H7 (cell line): ENCODE measurements at regions not wholly inside any gene's neighbourhood (a gene's known extent, or its start where the extent isn't known, plus 50 kb on each side); places are given as distances from the start of the nearest gene placed in this dataset.

Experiments used
- DNase-seq: peaks from one replicate; pipeline ENCODE4 v3.0.0; 2012
- H3K27me3 ChIP-seq: 2 replicates; pipeline ENCODE4 v1.6.0; 2011; ENCODE audit warnings: mild to moderate bottlenecking, low read length; ENCODE audit not compliant: control insufficient read depth, insufficient read depth
- H3K36me3 ChIP-seq: replicated peaks from 2 replicates; pipeline ENCODE4 v1.5.1; 2011; ENCODE audit warnings: low read length; ENCODE audit not compliant: control insufficient read depth, insufficient read depth
- H3K4me3 ChIP-seq: 2 replicates; pipeline ENCODE4 v1.5.1; 2011; ENCODE audit warnings: low read depth, mild to moderate bottlenecking, control low read depth, low read length, moderate library complexity; ENCODE audit not compliant: insufficient read depth

DNA sequence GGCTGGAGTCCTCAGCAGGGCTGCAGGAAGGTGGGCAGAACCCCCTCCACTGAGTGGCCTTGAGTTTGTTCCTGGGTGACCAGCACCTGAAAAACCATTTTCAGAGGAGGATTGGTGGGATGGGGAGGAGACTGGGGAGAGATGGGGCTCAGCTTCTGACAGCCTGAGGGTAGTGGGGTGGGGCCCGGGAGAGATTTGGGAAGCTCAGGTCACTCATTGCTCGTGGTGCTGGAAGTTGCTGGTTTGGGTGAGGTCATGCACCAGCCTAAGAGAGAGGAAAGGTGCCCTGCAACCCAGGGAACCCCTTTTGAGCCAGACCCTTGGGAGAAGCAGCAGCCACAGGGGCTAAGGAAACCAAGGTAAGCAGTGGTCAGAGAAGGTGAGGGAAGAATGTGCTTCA lies 100.8 kb downstream of the EBNA1BP2 start:
- no peak for DNase-seq
- no peaks in the 10 kb centered on the region for H3K27me3 ChIP-seq
- H3K4me3 ChIP-seq = no peak overlapping the region
- H3K36me3 ChIP-seq = no peaks in the 10 kb centered on the region

DNA sequence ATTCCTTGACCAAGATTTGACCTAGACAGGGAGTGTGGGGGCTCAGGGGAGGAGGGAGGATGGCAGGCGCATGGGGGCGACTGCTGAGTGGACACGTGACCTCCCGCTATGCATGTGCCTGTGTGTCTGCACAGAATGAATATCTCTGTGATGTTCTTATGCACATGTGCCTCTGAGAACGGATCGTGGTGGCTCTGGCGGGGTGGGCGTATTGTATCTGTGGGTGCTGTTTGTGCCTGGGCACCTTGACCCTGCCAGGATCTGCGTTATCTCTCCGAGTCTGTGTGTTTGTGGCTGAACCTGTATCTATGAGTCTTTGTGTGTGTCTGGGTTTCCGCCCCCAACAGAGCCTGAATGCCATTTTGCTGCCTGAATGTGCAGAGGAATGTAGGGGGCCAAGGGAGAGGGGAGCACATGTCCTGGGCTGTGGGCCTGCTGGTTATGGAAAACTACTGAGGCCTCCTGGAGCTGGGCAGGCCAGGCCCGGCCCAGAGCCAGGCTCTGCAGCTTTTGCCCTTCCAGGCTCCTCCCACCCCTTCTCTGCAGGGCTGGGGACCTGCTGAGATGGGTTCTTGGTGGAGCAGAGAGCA lies 102.5 kb downstream of the EBNA1BP2 start:
- Histone ChIP-seq H3K36me3 (no peaks in the 10 kb centered on the region), H3K27me3 (no peaks in the 10 kb centered on the region), H3K4me3 (no peak overlapping the region)
- peak; percentile 68 for DNase-seq

DNA sequence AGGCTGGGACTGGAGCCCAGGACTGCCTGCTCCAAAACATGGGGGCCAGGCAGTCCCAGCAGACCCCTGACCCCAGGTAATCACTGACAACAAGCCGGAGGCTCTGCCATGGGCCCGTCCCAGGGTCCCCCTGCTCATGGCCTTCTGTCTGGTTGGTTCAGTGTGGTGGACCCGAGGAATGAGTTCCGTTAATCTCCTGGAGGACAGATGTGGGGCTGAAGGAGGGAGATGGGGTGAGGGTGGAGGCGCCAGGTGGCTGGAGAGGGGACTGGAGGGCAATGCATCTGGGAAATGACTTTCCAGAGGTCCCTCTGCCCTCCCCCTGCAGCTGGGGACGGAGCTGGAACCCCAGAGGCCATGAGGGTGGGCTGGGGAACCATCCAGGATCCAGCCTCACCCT lies 103.2 kb downstream of the EBNA1BP2 start:
- peak; percentile 57 for DNase-seq
- no peak overlapping the region for H3K4me3 ChIP-seq
- H3K36me3 ChIP-seq = no peaks in the 10 kb centered on the region
- H3K27me3 ChIP-seq = no peaks in the 10 kb centered on the region

DNA sequence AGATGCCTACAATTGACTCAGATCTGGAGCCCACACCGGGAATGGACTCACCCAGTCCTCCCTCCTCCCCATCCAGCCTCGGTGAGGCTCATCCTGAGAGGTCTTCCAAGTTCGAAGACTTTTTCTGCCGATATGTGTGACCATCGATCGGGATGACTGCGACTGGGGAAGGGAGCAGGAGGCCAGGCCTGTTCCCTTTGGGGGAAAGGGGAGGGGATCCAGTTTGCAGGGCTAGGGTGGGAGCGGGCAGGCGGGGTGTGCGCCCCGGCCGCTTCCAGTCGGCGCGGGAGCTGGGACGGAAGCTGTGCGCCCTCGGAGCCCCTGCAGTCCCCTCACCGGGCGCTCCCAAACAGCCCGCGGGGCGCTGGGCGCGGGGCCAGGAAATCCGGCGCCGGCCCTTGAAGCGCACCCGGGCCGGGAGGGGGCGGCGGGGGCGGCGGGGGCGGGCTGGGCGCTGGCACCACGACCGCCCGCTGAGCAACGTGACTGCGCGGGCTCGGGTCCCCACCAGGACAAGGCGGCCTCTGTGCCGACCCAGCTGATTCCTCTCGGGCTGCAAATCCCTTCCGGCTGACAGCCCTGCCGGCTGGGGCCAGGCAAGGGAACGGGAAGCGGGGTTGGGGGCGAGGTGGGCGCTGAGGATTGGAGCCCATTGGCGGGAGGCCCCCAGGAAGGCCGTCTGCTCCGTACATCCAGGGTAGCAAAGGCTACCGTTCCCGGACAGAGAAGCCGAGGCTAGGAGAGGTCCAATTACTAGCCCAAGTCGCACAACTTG lies 103.9 kb downstream of the EBNA1BP2 start:
- Histone ChIP-seq H3K4me3 (no peak overlapping the region; the same call in 1 of the 2 replicates), H3K36me3 (no peaks in the 10 kb centered on the region), H3K27me3 (no peaks in the 10 kb centered on the region)
- peak; percentile 86 for DNase-seq

DNA sequence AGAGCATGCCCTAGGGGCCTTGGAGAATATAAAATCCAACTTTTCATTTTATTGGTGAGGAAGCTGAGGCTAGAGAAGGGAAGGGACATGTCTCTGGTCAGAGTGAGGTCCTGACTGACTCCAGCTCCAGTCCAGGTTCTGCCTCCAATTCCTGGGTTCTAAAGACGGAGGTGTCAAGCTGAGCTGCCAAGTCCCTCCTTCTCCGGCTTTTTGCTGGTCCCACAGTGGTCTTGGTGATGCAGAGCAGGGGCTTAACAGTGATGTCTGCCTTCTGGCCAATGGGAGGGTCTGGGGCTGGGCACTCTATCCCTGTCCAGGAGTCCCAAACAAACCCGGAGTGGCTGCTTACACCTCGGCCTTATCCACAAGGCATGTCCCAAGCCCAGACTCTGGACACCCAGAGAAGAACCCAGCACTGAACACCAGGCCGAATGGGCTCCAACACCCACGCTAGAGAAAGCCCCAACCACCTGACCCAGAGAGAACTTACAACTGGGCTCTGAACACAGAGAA lies 104.8 kb downstream of the EBNA1BP2 start:
- Histone ChIP-seq H3K27me3 (no peaks in the 10 kb centered on the region), H3K4me3 (no peak overlapping the region), H3K36me3 (no peaks in the 10 kb centered on the region)
- no peak for DNase-seq

DNA sequence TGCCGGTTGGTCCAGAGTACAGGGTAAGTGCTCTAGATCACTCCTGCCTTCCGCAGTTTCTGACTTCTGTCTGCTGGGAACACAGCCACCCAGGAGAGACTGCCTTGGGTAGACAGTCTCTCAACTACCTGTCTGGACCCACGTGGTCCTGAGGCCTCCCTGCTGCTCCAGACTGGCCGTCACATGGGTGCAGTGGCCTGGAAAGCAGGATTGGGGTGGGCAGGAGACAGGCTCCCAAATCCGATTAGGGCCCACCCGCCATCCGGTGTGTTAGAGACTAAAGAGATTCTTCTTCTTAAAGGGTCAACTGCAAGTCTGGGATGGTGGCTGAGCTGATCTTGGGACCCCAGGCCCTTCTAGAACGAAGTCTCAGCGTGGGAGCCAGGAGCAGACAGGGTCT lies 105.5 kb downstream of the EBNA1BP2 start:
- Histone ChIP-seq H3K36me3 (no peaks in the 10 kb centered on the region), H3K27me3 (no peaks in the 10 kb centered on the region), H3K4me3 (no peak overlapping the region)
- peak; percentile 14 for DNase-seq

DNA sequence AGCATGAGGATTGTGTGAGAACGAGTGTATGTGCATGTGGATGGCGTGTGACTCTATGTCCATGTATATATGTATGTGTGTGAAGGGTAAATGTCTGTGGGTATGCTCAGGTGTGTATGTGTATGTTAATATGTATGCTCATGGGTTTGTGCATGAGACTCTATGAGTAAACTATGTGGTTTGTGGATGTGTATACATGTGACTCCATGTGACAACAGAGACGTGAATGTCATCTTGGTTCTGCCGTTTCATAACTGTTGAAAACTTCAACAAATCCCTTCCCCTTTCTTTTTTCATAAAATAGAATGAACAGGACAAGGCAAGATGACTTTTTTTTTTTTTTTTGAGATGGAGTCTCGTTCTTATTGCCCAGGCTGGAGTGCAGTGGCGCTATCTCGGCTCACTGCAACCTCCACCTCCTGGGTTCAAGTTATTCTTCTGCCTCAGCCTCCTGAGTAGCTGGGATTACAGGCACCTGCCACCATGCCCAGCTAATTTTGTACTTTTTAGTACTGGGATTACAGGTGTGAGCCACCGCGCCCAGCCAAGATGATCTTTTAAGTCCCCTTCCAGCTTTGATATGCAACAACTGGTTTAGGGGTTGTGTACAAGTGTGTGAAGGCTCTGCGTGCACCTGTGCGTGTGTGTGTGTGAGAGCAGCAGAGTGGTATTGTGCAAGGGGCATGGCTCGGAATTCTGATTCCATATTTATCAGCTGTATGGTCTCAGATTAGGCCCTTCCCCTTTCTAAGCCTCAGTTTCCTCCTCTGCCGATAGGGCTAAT lies 106.3 kb downstream of the EBNA1BP2 start:
- no peak for DNase-seq
- no peaks in the 10 kb centered on the region for H3K36me3 ChIP-seq
- no peaks in the 10 kb centered on the region for H3K27me3 ChIP-seq
- H3K4me3 ChIP-seq = no peak overlapping the region

DNA sequence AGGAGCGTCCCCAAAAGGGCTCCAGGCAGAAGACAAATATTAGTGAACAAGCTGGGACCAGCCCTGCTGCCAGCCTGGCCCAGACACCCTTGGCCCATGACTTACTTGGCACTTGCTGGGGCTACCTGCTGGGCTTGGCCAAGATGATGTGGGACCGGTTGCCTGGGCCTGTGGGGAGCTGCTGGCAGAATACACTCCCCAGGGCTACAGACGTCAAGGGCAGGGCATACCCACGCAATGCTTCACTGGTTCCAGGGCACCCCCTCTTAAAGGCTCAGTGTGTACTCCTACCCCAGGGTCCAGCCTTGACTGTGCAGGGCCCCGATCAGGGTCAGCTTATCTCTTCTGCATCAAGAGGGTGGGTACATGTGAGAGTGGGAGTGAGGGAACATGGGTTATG lies 106.5 kb upstream of the SLC2A1 start:
- Histone ChIP-seq H3K36me3 (no peaks in the 10 kb centered on the region), H3K27me3 (no peaks in the 10 kb centered on the region), H3K4me3 (no peak overlapping the region)
- DNase-seq = no peak

DNA sequence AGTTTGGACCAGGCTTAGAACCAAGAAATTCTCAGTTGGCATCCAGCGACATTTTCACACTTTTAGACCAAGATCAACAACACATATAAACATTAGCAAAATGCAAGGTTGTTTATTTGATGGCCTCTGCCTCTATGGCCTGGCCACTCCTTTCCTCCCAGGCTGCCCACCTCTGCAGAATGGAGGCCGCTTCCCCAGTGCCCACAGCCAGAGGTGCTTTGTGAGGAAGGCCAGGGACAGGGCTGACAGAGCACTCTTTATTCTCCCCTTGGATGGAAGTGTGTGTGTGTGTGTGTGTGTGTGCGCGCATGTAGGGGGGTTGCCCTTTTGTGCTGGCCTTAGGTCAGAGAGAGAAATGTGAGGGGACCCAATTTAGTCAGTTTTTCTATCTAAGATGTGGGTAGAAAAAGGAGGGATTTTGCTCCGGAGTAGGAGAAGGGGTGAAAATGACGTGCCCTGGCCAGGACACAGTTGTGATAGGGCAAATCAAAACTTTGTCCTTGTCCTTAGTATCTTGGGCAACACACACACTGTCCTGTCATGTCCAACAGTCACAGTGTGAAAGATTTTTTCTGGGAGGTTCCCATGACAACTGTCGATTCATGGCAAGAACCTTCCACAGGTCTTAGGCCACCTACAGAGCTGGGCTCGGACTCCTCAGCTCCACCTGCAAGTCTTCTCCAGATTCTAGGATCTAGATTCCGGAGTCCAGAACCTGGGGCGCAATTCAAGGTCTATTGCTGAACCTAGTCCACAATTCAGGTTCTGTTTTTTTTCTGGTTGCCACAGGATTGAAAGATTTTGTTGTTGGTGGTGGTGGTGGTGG lies 104.9 kb upstream of the SLC2A1 start:
- Histone ChIP-seq H3K27me3 (no peaks in the 10 kb centered on the region), H3K36me3 (no peaks in the 10 kb centered on the region), H3K4me3 (no peak overlapping the region)
- no peak for DNase-seq

DNA sequence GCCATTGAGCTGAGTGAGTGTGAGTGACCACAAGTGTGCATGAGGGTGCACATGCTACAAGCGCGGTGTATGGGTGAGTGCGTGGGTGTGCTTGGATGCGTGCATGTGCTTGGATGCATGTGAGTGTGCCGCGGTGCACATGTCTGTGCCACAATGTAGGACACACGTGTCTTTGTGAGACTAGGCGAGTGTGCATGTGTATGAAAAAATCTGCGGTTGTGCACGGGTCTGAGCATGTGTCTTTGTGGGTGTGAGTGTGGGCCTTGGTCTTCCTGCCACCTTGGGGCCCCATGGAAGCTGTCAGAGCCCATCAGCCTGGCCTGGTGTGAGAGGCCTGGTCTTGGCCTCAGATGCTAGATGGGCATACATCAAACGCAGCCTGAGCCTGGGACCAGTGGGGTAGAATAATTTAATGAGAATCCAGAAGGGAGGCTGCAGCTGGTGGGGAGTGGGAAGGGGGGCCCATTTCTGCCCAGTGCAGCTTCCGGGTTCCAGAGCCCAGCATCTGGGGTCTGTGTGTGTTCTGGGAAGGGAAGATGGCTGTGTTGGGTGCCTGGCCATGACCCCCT lies 103.9 kb upstream of the SLC2A1 start:
- DNase-seq = no peak
- no peaks in the 10 kb centered on the region for H3K27me3 ChIP-seq
- H3K4me3 ChIP-seq = no peak overlapping the region
- no peaks in the 10 kb centered on the region for H3K36me3 ChIP-seq

DNA sequence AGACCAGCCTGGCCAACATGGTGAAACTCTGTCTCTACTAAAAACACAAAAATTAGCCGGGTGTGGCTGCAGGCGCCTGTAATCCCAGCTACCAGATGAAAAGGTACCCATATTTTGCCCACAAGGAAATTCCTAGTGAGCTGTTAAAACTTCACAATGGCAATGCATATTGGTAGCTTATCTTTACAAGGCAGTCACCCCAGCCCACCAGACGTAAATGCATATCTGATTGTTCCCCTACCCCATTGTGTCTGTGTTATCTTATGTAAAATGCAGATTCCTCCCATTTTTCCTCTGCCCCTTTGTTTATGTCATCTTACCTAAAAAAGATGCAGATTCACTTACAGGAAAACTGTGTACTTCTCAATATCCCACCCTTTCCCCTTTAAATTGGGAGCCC lies 103.1 kb upstream of the SLC2A1 start:
- Histone ChIP-seq H3K4me3 (no peak overlapping the region), H3K27me3 (no peaks in the 10 kb centered on the region), H3K36me3 (no peaks in the 10 kb centered on the region)
- no peak for DNase-seq

DNA sequence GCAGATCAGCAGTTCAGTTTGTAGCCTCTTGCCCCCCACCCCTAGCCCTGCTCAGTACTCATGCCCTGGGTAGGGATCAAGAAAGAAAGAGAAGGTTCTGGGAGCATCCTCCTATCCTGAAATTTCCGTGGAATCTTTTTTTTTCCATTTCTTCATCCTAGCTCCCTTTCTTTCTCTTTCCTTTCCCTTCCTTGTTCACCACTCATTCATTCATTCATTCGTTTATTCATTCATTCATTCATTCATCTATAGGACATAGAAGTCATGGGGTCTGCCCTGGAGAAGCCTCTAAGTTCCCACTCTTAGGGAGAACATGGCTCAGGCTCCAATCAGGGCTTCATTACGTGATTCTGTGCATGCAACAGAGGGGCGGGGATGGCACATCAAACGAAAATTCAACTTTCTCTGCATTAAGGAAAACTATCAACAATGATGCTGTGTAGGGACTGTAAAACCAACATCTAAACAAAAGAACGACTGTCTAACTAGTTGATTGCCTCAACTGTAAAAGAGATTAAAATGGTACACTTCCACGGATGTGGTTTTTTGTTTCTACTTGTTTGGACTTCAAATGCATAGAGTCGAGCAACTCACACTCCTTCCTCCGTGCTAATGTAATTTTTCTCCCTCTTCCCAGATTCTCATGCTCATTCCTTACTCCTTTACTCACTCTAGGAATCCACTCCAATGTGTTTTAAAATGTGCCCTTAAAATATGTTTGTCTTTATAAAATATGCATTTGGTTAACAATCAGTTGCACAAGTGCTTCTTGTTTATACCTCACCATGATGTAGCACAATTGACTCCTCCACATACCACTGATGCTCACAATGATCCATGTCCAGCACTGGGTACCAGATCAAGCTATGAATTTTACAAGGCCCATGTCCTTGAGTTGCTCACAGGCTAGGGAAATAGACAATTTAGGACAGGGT lies 101.2 kb upstream of the SLC2A1 start:
- no peak for DNase-seq
- Histone ChIP-seq H3K27me3 (no peaks in the 10 kb centered on the region), H3K4me3 (no peak overlapping the region), H3K36me3 (no peaks in the 10 kb centered on the region)
